IPS DF 19.7 (cell line): ENCODE measurements at regions not wholly inside any gene's neighbourhood (a gene's known extent, or its start where the extent isn't known, plus 50 kb on each side); places are given as distances from the start of the nearest gene placed in this dataset.
A peak's percentile ranks its signal among the peaks of the same experiment; 100 is the strongest.

Experiments
- DNase-seq: peaks from one replicate; pipeline ENCODE4 v3.0.0-alpha.2; 2013; ENCODE audit warnings: low read depth, low spot score

DNA sequence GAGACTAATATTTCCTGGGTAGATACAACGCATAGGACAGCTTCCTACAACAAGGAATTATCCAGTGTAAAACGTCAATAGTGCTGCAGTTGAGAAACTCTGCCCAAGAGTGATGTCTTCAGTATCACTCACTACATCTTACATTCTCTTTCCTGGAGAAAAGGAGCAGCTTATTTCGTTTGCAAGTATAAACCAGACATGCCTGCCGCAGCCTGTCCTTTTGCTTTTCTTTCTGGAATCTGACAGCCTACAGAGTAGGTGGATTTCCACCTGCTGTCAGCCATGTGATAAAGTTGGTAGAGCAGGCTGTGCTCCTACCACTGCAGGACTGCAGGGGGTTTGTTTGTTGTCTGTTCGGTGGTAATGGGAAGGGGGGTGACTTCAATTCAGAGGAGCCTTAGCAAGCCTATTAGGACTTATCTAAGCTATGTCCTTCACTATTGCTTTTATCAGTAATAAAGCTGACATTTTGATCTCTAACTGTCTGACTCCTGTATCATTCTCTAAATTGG, 439.1 kb downstream of the GRB14 start:
- DNase-seq = no peak

DNA sequence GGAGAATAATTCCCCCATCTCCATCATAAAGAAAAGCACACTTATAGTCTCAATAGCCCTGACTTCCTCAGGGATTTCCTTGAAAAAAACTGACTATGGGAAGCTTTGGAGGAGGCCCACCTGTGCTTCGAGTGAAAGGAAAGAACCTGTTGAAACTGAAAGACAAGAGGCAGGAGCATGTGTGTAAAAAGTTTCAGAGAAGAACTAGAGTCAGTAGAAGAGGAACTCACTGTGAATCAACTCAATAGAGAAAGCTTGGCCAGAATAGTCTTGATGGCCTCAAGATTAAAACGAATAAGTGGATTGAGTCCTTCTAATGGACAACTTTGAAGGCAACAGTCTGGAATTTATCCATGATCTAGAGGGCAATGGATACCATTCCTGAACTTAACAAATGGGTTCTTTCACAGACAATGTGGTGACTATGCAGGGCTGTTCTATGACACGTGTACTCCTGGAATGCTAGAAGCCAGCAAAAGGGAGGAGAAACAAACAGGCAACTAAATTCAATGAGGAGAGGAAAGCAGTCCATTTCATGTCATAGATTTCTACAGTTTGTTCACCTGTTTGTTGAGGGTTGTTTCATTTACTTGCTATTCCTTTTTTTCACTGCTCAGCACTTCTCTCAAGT, 442.3 kb downstream of the GRB14 start:
- no peak for DNase-seq

DNA sequence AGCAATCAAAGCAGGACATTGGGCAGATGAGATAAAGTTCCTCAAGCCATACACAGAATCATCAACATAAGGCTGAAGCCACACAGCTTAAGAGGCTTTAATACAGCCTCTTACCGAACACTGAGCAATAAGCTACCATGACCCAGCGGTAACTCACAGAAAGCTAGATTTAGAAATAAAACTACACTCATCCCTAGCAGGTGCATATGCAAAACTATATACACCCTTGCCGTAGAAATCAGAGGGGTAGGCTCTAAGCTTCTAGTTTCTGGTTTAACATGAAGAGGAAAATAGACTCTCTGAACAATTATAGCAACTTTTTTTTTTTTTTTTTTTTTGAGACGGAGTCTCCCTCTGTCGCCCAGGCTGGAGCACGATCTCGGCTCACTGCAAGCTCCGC, 428.8 kb upstream of the FIGN start:
- DNase-seq = no peak

DNA sequence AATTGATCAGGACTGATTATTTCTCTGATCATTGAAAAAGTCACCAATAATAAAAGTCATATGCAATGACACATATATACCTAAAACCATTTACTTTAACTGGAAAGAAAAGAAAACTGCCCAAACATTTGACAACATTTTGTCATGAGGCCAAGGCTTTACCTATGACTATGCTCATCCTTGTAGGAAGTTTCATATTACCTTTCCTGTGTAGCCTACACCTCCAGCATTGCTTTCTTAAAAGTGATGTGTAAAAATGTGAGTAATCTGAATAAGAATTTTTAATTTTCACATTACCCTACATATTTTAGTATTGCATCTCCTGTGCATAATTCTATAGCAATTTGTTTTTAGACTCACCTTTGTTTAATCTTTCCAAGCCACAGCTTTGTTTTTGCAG, 419.8 kb upstream of the FIGN start:
- no peak for DNase-seq

DNA sequence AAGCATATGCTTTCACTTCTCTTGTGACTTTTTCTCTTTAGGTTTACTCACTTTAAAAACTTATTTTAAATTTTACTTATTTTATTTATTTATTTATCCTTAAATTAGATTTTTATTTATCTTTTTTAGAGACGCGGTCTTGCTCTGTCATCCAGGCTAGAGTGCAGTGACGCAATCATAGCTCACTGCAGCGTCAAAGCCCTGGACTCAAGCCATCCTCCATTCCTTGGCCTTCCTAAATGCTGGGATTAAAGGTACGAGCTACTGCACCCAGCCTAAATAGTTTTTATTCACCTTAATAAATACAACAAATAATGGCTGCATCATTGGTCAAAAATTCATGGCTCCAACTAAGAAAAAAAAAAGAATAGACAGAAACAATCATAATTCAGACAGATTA, 415.7 kb upstream of the FIGN start:
- DNase-seq = no peak

DNA sequence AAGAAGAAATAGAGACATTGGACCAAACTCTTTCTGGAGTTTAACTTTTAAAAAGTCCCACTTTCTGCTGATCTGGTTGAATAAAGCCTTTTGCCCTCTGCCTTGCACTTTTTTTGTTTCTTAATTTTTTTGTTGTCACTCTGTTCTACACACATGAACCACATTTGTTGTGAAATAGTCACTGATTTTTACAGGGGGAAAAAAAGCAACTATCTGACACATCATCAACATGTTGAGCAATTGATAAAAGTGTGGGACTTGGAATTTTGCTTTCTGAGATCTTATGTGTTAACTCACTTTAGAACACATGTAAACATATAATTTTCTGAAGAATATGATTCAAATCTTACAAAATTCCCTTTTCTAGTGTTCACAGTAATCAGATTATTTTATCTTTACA, 414.8 kb upstream of the FIGN start:
- DNase-seq = no peak

DNA sequence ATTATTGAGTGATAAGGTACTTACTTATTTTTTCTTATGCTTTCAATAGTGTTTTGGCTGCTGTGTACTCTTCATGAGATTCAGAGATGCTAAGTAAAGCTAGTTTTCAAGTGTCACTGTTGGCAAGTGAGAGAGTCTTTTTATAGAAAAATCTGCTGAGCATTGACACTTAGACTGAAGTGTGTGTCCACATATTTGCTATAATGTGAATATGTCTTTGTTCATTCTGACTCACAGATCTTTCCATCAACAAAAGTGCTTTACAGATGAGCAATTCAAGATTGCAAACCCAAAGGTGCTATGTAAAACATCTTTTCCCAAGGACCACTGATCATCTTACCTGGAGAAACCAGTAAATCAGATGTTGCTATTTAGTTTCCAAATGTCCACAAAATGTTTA, 410.6 kb upstream of the FIGN start:
- no peak for DNase-seq

DNA sequence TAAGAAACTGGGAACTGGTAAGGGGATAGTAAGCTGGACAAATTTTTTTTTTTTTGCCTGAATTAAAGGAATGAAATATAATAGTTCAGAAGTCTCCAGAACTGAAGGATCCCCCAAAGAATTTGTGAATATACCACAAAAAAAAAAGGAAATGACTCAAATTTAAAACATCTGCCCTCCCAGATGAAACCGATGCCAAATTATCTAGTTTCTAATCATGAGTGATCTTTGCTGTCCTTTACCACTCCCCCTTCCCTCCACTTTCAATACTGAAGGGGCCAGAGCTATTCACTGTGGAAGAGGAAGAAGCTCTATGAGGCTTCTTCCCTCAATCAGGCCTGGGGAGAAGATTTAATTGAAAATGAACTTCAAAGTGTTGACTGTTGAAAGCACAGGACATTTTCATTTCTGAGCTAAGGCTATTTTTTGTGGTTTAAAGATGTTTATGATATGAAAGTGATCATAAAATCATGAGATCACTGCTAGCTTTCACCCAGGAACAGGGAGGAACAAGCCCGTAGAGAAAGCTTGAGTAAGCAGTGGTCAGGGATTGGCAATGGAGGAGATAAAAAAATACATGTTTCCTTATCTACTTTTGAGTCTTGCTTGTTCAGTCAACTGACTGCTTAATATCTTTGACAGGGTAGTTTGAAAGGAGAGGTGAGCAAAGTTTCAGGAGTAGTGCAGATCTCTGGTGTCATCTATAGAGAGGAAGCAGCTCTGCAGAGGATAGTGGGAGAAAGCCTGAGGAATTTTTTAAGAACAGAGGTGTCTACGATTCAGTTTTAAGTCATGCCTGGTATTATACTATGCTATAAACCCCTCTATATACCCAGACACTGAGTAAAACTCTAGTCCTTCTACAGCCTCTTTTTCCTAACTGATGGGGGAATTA, 409.5 kb upstream of the FIGN start:
- no peak for DNase-seq

DNA sequence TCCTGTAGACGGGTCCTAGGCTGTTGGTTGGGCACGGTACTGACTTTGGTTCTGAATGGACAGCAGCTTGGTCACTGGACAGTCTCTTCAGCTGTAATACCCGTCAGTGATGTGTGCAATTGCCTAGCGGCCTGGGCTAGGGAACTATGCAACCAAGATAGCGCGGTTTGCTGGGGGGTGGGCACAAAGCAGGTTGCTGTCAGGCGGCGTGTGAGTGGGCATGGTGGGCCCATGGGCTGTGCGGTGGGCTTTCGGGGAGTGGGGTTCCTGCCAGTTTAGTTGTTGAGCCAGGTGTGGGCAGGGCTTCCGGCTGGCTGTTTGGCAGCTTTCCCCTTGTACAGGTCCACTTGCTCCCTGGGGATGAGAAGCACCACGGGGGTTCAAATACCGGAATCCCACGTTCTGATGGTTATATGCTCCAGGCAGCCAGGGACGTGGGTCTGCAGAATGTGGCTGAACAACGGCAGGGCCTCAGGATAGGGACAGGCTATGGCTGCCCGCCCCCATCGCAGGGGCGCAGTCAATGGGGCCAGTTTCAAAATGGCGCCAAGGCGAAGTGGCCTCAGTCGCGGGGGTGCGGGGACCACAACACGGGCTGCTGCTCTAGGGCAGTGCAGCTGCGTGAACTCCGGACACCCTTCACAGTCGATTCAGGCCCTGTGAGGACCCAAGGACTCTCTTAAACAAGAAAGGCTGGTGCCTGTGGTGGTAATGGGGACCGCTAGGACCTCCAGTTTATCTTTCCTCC, 407.5 kb upstream of the FIGN start:
- no peak for DNase-seq

DNA sequence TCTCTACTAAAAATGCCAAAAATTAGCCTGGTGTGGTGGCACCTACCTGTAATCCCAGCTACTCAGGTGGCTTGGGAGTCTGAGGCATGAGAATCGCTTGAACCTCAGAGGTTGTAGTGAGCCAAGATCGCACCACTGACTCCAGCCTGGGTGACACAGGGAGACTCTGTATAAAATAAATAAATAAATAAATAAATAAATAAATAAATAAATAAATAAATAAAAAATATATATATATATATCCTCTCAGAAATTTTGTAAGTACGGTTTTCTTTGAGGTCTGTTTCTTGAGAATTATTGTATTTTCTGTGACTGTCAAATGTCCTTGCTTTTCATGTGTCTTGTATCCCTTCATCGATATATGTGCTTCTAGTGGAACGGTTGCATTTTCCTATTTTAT, 406.9 kb upstream of the FIGN start:
- no peak for DNase-seq

DNA sequence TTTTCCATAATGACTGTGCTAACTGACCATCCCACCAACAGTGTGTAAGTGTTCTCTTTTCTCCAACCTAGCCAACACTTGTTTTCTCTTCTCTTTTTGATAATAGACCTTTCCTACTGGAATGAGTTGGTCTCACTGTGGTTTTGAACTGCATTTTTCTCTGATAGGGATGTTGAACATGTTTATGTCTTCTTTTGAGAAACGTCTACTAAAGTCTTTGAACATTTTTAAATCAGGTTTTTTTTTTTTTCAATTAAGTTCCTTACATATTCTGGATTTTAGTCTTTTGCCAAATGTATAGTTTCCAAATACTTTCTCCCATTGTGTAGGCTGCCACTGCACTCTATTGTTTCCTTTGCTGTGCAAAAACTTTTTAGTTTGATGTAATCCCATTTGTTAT, 405.5 kb upstream of the FIGN start:
- no peak for DNase-seq

DNA sequence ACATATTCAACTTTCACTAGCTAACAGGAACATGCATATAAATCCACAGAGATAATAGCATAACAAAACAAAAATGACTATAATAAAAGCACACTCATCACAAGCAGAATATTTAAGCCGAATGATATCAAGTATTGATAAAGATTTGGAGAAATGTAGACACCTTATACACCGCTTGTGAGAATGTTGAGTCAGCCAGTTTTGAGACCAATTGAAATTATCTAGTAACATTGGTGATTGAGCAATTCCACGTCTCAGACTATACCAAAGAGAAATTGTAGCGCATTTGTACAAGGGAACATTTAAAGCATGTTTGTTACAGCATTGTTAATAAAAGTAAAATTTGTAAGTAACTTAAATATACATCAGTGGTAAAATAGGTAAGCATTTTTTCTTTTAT, 402.9 kb upstream of the FIGN start:
- DNase-seq = no peak

DNA sequence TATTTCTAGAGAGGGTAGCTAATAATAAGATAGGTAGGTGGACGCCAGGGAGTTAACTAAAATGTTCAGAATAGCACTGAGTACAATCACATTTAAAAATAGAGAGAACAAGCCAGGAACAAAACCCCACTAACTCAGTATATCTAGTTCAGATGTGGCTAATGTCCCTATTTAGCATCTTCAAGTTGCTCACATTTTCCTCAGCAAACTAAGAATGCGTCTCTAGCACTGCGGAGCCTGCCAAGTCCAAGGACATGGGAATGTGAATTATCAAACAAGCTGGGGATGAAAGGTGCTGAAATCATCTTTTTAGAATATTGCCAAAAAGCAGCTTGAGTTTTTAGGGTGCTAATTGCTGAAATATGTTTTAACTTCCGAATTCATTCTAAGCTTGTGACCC, 398.5 kb upstream of the FIGN start:
- no peak for DNase-seq

DNA sequence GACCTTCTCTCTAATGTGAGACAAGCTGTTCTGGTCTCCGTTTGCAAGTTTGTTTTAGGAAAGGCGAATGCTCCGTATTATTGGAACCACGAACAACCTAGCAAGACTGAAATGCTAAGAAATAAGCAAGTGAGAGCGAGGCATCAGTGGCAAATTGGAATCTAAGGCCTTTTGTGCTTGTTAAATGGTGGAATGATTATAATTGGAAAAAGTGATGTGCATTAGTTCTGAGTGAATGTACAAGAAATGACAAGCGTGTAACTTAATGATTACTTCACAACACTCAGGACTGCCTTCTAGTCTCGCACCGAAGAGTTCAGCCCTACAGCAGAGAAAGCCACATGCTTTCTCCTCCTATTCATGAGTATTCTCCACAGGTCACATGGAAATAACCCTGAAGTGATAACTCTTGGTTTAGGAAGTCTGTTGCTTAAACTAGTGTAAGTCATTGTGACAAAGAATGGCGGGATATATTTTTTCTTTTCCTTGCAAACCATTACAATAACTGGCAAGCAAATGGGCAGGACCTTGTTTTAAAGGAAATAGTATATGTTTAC, 392.2 kb upstream of the FIGN start:
- no peak for DNase-seq

DNA sequence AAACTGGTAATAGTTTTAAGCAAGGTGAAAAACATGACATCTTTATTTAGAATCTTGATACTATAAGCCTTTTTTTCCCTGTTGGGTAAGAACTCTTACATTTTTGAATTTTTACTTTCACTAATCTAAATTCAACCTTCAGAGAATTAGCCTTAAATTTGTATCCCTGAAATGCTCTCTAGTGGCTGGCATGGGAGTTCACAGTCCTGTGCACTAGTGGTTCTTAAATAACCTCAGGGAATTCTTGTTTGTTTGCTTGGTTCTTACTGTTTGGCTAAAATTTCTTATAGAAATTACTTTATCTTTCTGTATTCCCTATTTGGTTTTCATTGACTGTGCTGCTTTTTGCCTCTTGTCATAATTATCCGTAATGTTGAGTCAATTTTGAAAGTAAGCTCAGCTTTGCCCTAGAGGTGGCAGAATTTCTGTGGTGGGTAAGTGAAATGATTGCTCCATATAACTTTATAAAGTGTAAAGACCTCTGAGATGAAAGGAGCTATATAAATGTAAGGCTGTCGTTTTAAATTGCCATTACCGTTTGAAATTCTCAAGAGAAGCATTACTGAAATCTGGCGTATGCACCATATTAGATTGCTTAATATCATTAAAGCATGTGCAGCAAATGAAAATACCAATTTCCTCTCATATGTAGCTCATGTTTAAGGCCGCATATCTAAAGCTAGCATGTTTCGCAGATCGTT, 391.3 kb upstream of the FIGN start:
- no peak for DNase-seq

DNA sequence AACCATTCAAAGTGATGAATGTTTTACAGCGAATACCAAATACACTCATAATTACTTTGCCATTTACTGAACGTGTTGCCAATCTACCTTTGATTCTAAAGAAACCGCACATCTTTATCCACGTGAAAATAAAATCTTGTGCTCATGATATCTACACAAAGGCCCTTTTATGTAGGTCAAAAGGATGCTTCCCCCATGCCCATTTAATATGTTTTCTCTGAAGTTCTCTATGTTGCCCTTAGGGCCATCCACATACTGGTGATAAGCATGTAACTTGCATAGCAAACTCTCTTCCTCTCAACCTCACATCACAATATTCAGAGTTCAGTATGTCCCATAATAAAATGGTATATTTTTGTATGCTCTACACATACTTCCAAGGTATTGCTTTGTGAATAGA, 380.0 kb upstream of the FIGN start:
- DNase-seq = no peak

DNA sequence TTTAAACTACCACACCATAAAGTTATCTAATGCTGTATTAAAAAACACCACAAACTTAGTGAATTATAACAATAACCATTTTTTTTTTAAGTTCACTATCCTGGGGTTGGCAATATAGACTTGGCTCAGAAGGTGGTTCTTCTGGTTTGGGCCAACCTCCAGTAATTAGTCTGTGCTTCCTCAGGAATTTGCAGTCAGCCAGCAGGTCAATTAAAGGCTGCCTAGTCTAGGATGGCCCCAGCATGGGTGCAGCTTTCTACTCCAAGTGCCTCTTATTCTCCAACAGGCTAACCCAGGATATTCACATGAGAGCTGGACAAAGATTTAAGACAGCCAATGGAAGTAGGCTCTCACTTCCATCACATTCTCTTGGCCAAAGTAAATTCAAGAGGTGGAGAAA, 379.1 kb upstream of the FIGN start:
- DNase-seq = no peak

DNA sequence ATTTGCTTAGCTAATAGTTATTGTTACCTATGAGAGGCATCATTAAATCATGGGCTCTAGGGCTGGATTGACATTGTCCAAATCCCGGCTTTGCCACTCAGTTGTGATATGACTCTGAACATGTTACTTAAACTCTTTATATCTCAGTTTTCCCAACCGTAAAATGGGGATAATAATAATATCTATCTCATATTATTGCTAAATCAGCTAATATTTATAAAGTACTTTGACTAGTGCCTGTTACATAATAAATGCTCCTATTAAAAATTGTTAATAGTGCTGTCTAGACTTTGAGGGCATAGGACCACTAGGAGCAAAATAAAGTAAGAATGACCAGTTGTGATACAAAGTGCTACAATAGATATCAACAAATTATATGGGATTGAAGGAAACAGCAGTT, 376.3 kb upstream of the FIGN start:
- DNase-seq = no peak

DNA sequence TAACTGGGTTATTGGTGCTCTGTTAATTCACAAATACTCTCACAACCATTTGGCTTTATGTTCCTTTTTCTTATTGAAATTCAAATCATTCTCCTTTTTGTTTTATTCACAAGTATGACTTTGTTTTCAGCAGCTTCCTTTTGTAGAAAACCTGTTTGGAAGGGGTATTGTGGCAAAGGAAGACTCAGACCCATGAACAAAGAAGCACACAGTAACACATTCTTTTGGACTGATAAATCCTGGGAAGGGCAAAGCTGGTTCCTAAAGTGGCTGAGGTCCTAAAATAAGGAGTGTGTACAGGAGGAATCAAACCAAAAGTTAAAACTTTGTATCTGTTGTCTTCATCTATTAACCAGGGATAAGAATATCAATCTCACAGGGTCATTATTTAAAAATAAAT, 374.7 kb upstream of the FIGN start:
- no peak for DNase-seq

DNA sequence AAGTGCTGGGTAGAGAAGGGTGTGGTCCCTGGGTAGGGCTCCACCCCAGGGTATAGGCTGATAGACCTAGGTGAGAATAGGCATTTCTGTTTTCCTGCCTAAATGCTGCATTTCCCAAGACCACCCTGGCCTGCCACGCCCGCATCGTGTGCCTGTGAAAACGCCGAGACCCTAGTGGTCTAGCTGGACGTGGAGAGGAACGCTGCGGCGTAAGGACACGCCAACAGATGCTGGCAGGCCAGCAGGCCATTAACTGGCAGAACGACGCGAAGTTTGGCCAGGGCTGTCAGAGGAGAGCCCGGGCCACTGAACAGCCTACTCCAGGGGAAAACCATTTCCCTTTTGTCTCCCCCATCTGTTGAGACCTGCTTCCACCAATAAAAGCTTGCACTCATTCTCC, 373.2 kb upstream of the FIGN start:
- DNase-seq = no peak

DNA sequence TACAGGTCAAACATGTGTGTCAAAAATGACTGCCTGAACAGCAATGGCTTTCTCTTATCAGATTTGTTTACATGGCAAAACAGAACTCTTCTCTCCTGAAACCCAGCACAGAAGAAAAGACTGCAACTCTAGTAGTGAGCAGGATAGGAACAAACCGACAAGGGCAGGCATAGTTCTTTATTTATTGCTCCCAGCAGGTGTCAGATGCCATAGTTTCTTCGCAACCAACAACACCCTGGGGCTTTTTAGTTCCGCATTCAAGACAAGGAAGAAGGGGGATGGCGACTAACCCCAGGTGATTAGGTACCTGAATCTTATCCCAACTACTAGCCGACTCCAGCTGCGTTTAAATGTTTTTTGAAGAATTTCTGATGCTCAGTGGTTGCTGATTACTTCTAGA, 367.5 kb upstream of the FIGN start:
- peak; percentile 28 for DNase-seq

DNA sequence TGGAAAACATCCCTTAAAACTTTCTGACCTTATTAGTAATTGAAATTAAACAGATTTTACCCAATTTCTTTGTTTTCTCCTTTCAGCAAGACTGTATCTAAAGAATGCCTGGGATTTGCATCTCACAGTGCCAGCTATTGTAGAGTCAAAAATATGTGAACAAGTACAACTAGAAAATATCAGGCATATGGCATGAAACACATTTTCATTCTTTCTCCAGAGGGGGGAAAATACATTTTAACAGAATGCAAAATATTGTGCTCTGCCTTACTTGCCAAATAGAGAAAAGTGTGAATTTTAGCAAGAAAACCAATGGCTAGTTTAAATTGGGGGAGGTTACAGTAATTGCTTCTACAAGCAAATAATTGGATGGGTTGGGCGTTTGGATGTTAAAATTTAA, 366.6 kb upstream of the FIGN start:
- DNase-seq = no peak
